ENCODE measurements at regions not wholly inside any gene's neighbourhood (a gene's known extent, or its start where the extent isn't known, plus 50 kb on each side); places are given as distances from the start of the nearest gene placed in this dataset.

- WGBS (ENCODE audit: insufficient coverage, low coverage, low lambda C conversion rate, missing lambda C conversion rate): 31% methylated on average over 2 of the region's 2 CpGs
- no peaks in the 10 kb centered on the region for H3K9me3 ChIP-seq
- no peaks in the 10 kb centered on the region for H3K36me3 ChIP-seq
- no peaks in the 10 kb centered on the region for H3K4me1 ChIP-seq
- ATAC-seq: no peak
- no peak overlapping the region for H3K4me3 ChIP-seq
- H3K27ac ChIP-seq: no peak overlapping the region
- TF ChIP-seq POLR2A (IDR thresholded peaks at IDR 0.05) (no peak), CTCF (IDR thresholded peaks at IDR 0.05) (no peak)
- intact Hi-C loops (cut with DNase I): no loop called here
- DNase-seq: no peak
- H3K27me3 ChIP-seq: no peaks in the 10 kb centered on the region
Observed at GRCh38 chr21:23093259-23093658, 2095.1 kb downstream of the NCAM2 start.

GRCh38 chr21:23099185-23099584, 2101.0 kb downstream of the NCAM2 start:
- intact Hi-C loops (cut with DNase I): no loop called here
- ATAC-seq (no peak), DNase-seq (no peak)
- no peaks in the 10 kb centered on the region for H3K9me3 ChIP-seq
- no peaks in the 10 kb centered on the region for H3K4me1 ChIP-seq
- no peaks in the 10 kb centered on the region for H3K27me3 ChIP-seq
- no peak overlapping the region for H3K27ac ChIP-seq
- no peaks in the 10 kb centered on the region for H3K36me3 ChIP-seq
- TF ChIP-seq POLR2A (IDR thresholded peaks at IDR 0.05) (no peak), CTCF (IDR thresholded peaks at IDR 0.05) (no peak)
- no peak overlapping the region for H3K4me3 ChIP-seq

- Histone ChIP-seq H3K9me3 (no peaks in the 10 kb centered on the region), H3K27ac (no peak overlapping the region), H3K4me3 (no peak overlapping the region), H3K4me1 (no peaks in the 10 kb centered on the region), H3K27me3 (no peaks in the 10 kb centered on the region), H3K36me3 (no peaks in the 10 kb centered on the region)
- ATAC-seq: no peak
- no peak for DNase-seq
- TF ChIP-seq POLR2A (IDR thresholded peaks at IDR 0.05) (no peak), CTCF (IDR thresholded peaks at IDR 0.05) (no peak)
- intact Hi-C loops (cut with DNase I): no loop called here
- 79% methylated on average over 9 of the region's 14 CpGs for WGBS (ENCODE audit: insufficient coverage, low coverage, low lambda C conversion rate, missing lambda C conversion rate)
Observed at GRCh38 chr21:23101111-23101510, 2102.9 kb downstream of the NCAM2 start.

GRCh38 chr21:23108533-23108932, 2110.3 kb downstream of the NCAM2 start:
- no peak overlapping the region for H3K4me3 ChIP-seq
- H3K27ac ChIP-seq: no peak overlapping the region
- H3K9me3 ChIP-seq: no peaks in the 10 kb centered on the region
- H3K4me1 ChIP-seq: no peaks in the 10 kb centered on the region
- TF ChIP-seq CTCF (IDR thresholded peaks at IDR 0.05): no peak
- no peaks in the 10 kb centered on the region for H3K36me3 ChIP-seq
- DNase-seq (no peak), ATAC-seq (no peak)
- intact Hi-C loops (cut with DNase I): no loop called here
- no peaks in the 10 kb centered on the region for H3K27me3 ChIP-seq

- DNase-seq: no peak
- intact Hi-C loops (cut with DNase I): no loop called here
Observed at GRCh38 chr21:23111070-23111600, 2112.9 kb downstream of the NCAM2 start.

More at GRCh38 chr21:23111070-23111600, 2112.9 kb downstream of the NCAM2 start:
- 30% methylated on average over 3 of the region's 3 CpGs for WGBS (ENCODE audit: insufficient coverage, low coverage, low lambda C conversion rate, missing lambda C conversion rate)
- TF ChIP-seq CTCF (IDR thresholded peaks at IDR 0.05): no peak
- TF ChIP-seq POLR2A (IDR thresholded peaks at IDR 0.05): no peak
- H3K4me1 ChIP-seq: no peaks in the 10 kb centered on the region
- H3K27ac ChIP-seq: no peak overlapping the region
- H3K36me3 ChIP-seq: no peaks in the 10 kb centered on the region
- H3K4me3 ChIP-seq: no peak overlapping the region
- H3K9me3 ChIP-seq: no peaks in the 10 kb centered on the region
- ATAC-seq: no peak
- H3K27me3 ChIP-seq: no peaks in the 10 kb centered on the region

All from right lobe of liver (tissue), 6 donors.